ENCODE measurements at regions not wholly inside any gene's neighbourhood (a gene's known extent, or its start where the extent isn't known, plus 50 kb on each side); places are given as distances from the start of the nearest gene placed in this dataset.

- no peak overlapping the region for H3K4me3 ChIP-seq (replicated peaks in 1 of 3; ENCODE audit: insufficient read depth in 1 of 3, low read depth in 2 of 3, low read length in 3 of 3)
- H3K4me2 ChIP-seq (ENCODE audit: low read depth, low read length): no peak overlapping the region
- ChIA-PET POLR2A (no interaction called here), CTCF (ENCODE audit: low intra/inter-chr PET ratio, low total read pairs) (no interaction called here)
- H2AFZ ChIP-seq (ENCODE audit: low read length): peak overlapping the region; percentile 21
- no TSS peak for BruUV-seq (replicated peaks)
- peaks cover 30% of the 10 kb centered on the region for H3K4me1 ChIP-seq (ENCODE audit: insufficient read depth, low read length)
- no peak overlapping the region for H3K27ac ChIP-seq (ENCODE audit: extremely low read length, insufficient read depth, low read length)
- H3K36me3 ChIP-seq (replicated peaks in 1 of 2; ENCODE audit: control insufficient read depth in 1 of 2, insufficient read depth in 2 of 2, low read length in 2 of 2): no peaks in the 10 kb centered on the region
- no peaks in the 10 kb centered on the region for H3K9me3 ChIP-seq (ENCODE audit: low read length)
- WGBS (ENCODE audit: low lambda C conversion rate): 25% methylated on average over 3 of the region's 3 CpGs
- no peak overlapping the region for H3K9ac ChIP-seq (ENCODE audit: insufficient read depth, low read depth, low read length)
- ATAC-seq (no peak; the same call in 2 of the 3 replicates), FAIRE-seq (no peak), DNase-seq (ENCODE audit: low spot score) (no peak)
- intact Hi-C loops (cut with micrococcal nuclease; ENCODE audit: unreplicated experiment): no loop called here
- H4K20me1 ChIP-seq (ENCODE audit: insufficient read depth, low read length): no peaks in the 10 kb centered on the region
- in situ Hi-C loops (cut with HindIII; ENCODE audit: extremely low pct_ligation_motif_present, low pct_unique_long_range_greater_than_20kb): no loop called here
- no peaks in the 10 kb centered on the region for H3K79me2 ChIP-seq (ENCODE audit: insufficient read depth, low read length)
- TF ChIP-seq SMC3 (IDR thresholded peaks at IDR 0.05; ENCODE audit: low read length) (no peak), TFE3 (CRISPR knock-in tag; IDR thresholded peaks at IDR 0.05) (no peak), ZNF432 (CRISPR knock-in tag; IDR thresholded peaks at IDR 0.05; ENCODE audit: borderline replicate concordance) (no peak)
- H3K27me3 ChIP-seq (ENCODE audit: control insufficient read depth in 1 of 2, insufficient read depth in 2 of 2, low read length in 2 of 2): no peaks in the 10 kb centered on the region
These were observed 664.7 kb downstream of the MECOM start for GRCh38 chr3:168998792-168999191.

GRCh38 chr3:168997488-168997887 is 666.0 kb downstream of the MECOM start:
- CTCF ChIA-PET (ENCODE audit: low intra/inter-chr PET ratio, low total read pairs): no interaction called here
- BruUV-seq (replicated peaks): no TSS peak
- in situ Hi-C loops (cut with HindIII; ENCODE audit: extremely low pct_ligation_motif_present, low pct_unique_long_range_greater_than_20kb): no loop called here
- TF ChIP-seq HDAC2 (CRISPR knock-in tag; IDR thresholded peaks at IDR 0.05) (peak; percentile 23; the same call in 1 of the 2 replicates), NCOA2 (CRISPR knock-in tag; IDR thresholded peaks at IDR 0.05) (0 out of 2 replicates have a peak, but pooled peaks have one; percentile 37), ARID5B (CRISPR knock-in tag; IDR thresholded peaks at IDR 0.05) (peak; percentile 68), PHB2 (IDR thresholded peaks at IDR 0.05; ENCODE audit: partially characterized antibody) (no peak), ZGPAT (CRISPR knock-in tag; IDR thresholded peaks at IDR 0.05) (peak; percentile 30; the same call in 1 of the 2 replicates), ZFP1 (CRISPR knock-in tag; IDR thresholded peaks at IDR 0.05) (peak; percentile 98), ZBTB39 (CRISPR knock-in tag; IDR thresholded peaks at IDR 0.05) (no peak), POGZ (CRISPR knock-in tag; IDR thresholded peaks at IDR 0.05) (peak; percentile 67)

More at GRCh38 chr3:168997488-168997887, 666.0 kb downstream of the MECOM start:
- Histone ChIP-seq H3K79me2 (ENCODE audit: insufficient read depth, low read length) (no peaks in the 10 kb centered on the region), H3K27me3 (ENCODE audit: control insufficient read depth in 1 of 2, insufficient read depth in 2 of 2, low read length in 2 of 2) (no peaks in the 10 kb centered on the region), H3K4me3 (replicated peaks in 1 of 3; ENCODE audit: insufficient read depth in 1 of 3, low read depth in 2 of 3, low read length in 3 of 3) (no peak overlapping the region), H2AFZ (ENCODE audit: low read length) (no peak overlapping the region), H3K4me1 (ENCODE audit: insufficient read depth, low read length) (peaks cover 30% of the 10 kb centered on the region), H3K27ac (ENCODE audit: extremely low read length, insufficient read depth, low read length) (peak overlapping the region; percentile 50), H3K4me2 (ENCODE audit: low read depth, low read length) (peak overlapping the region; percentile 63; the same call in 1 of the 2 replicates), H4K20me1 (ENCODE audit: insufficient read depth, low read length) (no peaks in the 10 kb centered on the region), H3K9ac (ENCODE audit: insufficient read depth, low read depth, low read length) (no peak overlapping the region), H3K9me3 (ENCODE audit: low read length) (no peaks in the 10 kb centered on the region), H3K36me3 (replicated peaks in 1 of 2; ENCODE audit: control insufficient read depth in 1 of 2, insufficient read depth in 2 of 2, low read length in 2 of 2) (no peaks in the 10 kb centered on the region)
- POLR2A ChIA-PET: no interaction called here
- no peak for FAIRE-seq
- peak; percentile 10 for DNase-seq (ENCODE audit: low spot score)
- ATAC-seq: peak; percentile 78
- intact Hi-C loops (cut with micrococcal nuclease; ENCODE audit: unreplicated experiment): no loop called here
